Heart right ventricle (tissue), 16 donors: ENCODE measurements at regions not wholly inside any gene's neighbourhood (a gene's known extent, or its start where the extent isn't known, plus 50 kb on each side); places are given as distances from the start of the nearest gene placed in this dataset.

Source experiments
- ATAC-seq, 8 donors: fragments of 200-7000 bp; cut with Tn5 transposase; one replicate each; pipeline ENCODE4 v1.9.1; 2020; ENCODE audit warnings: mild to moderate bottlenecking in 8 of 8, moderate library complexity in 8 of 8, moderate number of reproducible peaks in 1 of 8
- DNase-seq, 2 donors: peaks; one replicate each; pipeline ENCODE4 v3.0.0-alpha.2; 2020
- H3K27ac ChIP-seq, 10 donors: fragments of 200-600 bp; sonication (generic) in 2 of 10; one replicate each; pipeline versions ENCODE4 v1.5.0 to v1.8.0; 2020 to 2022; ENCODE audit warnings: mild to moderate bottlenecking in 3 of 10
- H3K27me3 ChIP-seq, 7 donors: fragments of 200-600 bp; one replicate each; pipeline ENCODE4 v1.8.0; 2021 to 2022; ENCODE audit warnings: mild to moderate bottlenecking in 2 of 7
- H3K36me3 ChIP-seq, 9 donors: fragments of 200-600 bp; sonication (generic) in 1 of 9; one replicate each; pipeline versions ENCODE4 v1.5.0 to v1.8.0; 2020 to 2022; ENCODE audit warnings: mild to moderate bottlenecking in 2 of 9
- H3K4me1 ChIP-seq, 9 donors: fragments of 200-600 bp; sonication (generic) in 1 of 9; one replicate each; pipeline versions ENCODE4 v1.5.0 to v1.8.0; 2020 to 2022; ENCODE audit warnings: mild to moderate bottlenecking in 4 of 9
- H3K4me3 ChIP-seq, 10 donors: fragments of 200-600 bp; sonication (generic) in 2 of 10; one replicate each; pipeline versions ENCODE4 v1.5.0 to v1.8.0; 2020 to 2022; ENCODE audit warnings: mild to moderate bottlenecking in 7 of 10, moderate library complexity in 2 of 10
- H3K9me3 ChIP-seq, 11 donors: fragments of 200-600 bp in 10 of 11; sonication (generic) in 2 of 11; one replicate each; pipeline versions ENCODE4 v1.5.0 to v1.8.0; 2013 to 2022; ENCODE audit warnings: mild to moderate bottlenecking in 2 of 11, control low read depth in 1 of 11, moderate library complexity in 1 of 11
- CTCF ChIP-seq, 9 donors: fragments of 200-600 bp; sonication (generic) in 2 of 9; IDR thresholded peaks; one replicate each; pipeline versions ENCODE4 v1.5.0 to v1.8.0; 2021 to 2022; ENCODE audit warnings: antibody characterized with exemption in 9 of 9, mild to moderate bottlenecking in 5 of 9, moderate library complexity in 1 of 9
- WGBS, 2 donors: extraction: QIAGEN DNeasy Blood & Tissue Kit; methylation state at CpG; one replicate each; pipeline ENCODE4 v1.1.7; 2013; ENCODE audit warnings: inconsistent platforms in 1 of 2; 5-methylcytosine and 5-hydroxymethylcytosine counted together
- intact Hi-C, 10 donors: fragments of 100-400 bp; cut with DNase I; formaldehyde crosslinking; loops; one replicate each; pipeline versions ENCODE4 v1.11.1 to v1.14.2; 2022
- donor health status: Arrhythmogenic right ventricular cardiomyopathy.
- donor health status: ischemic (EF 13 %, LVEDD 7.1; RV severe dilation, severe dysfunction).
- donor health status: healthy with polysubstance abuse.
- donor health status: DM: no; HTN: yes; CAD: no.
- donor health status: DM: no; HTN: no; CAD: no.
- donor health status: ischemic (EF 25% LVEDD 6.9; RV normal size, moderate dysfunction).
- donor health status: ischemic (EF 25% LVEDD 5.7; RV mildly dilated, moderate dysfunction).
- donor health status: healthy.
- donor health status: DM: yes; HTN: yes; CAD: no.
- donor health status: Ischemic cardiomyopathy.
- donor health status: ischemic (EF 35%, LVEDD 5.7; RV mildly dilated, moderate dysfunction).
- donor health status: nonischemic (EF 11% LVEDD 7.7; RV severe dilation, severe dysfunction).
- donor health status: DM: yes; HTN: yes; CAD: no.
- donor health status: PGD.
- donor health status: ischemic (EF 29% LVEDD 5.4; RV normal size, mild dysfunction).
- donor health status: nonischemic (EF 23%, LVEDD 6.1; RV moderate dilation, normal function).

DNA sequence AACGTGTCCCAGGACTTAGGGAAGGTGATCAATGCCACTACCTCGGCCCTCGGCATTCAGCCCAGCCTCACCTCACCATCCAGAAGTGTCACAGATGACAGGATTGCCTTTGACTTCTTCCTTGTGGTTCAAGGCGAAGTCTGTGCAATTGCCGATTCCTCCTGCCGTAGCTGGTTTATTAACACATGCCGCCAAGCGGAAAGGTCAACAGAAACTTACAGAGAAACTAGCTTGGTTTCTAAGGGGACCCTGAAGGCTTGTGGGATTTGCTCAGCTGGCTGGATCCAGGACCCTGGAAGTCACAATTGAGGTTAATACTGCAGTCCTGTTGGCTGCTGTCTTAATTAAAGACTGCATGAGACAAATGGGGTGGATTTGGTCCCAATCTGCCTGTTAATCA, 65.6 kb downstream of the SHANK2 start:
- no peak overlapping the region for H3K27ac ChIP-seq
- no peaks in the 10 kb centered on the region for H3K4me1 ChIP-seq
- intact Hi-C loops, result no loop called here
- no peaks in the 10 kb centered on the region for H3K36me3 ChIP-seq
- TF ChIP-seq CTCF (IDR thresholded peaks at IDR 0.05), result no peak
- peaks cover 0 to 20% (median 0%) of the 10 kb centered on the region in 7 donors for H3K27me3 ChIP-seq
- WGBS, 2 donors, result 84 to 85% methylated on average over 8 of the region's 8 CpGs
- no peak for DNase-seq
- no peak for ATAC-seq
- H3K9me3 ChIP-seq, result no peaks in the 10 kb centered on the region
- no peak overlapping the region for H3K4me3 ChIP-seq

DNA sequence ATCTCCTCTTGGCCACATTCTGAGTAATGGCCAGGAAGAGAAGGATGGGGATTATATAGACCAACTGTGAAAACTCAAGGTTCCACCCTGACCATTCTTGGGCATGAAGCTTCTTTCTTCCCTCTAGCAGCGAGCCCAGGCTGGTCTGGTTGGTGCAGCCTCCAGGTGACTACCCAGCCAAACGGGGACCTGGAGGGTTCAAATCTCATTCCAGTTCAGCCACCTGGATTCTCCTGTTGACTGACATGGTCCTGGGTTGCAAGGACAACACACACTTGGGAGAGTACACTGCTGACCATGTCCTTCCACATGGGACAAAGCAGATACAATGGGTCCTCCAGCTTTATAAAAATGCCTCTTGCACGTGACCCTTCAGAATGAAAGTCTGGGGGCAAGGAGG, 67.0 kb downstream of the SHANK2 start:
- H3K27ac ChIP-seq, result no peak overlapping the region
- no peak for DNase-seq
- TF ChIP-seq CTCF (IDR thresholded peaks at IDR 0.05), result no peak
- H3K9me3 ChIP-seq, result no peaks in the 10 kb centered on the region
- intact Hi-C loops, result no loop called here
- no peak overlapping the region for H3K4me3 ChIP-seq
- H3K36me3 ChIP-seq, result no peaks in the 10 kb centered on the region
- ATAC-seq, result no peak
- peaks cover 0 to 13% (median 0%) of the 10 kb centered on the region in 7 donors for H3K27me3 ChIP-seq
- H3K4me1 ChIP-seq, result no peaks in the 10 kb centered on the region
- 63 to 84% methylated on average over 3 of the region's 3 CpGs for WGBS, 2 donors

DNA sequence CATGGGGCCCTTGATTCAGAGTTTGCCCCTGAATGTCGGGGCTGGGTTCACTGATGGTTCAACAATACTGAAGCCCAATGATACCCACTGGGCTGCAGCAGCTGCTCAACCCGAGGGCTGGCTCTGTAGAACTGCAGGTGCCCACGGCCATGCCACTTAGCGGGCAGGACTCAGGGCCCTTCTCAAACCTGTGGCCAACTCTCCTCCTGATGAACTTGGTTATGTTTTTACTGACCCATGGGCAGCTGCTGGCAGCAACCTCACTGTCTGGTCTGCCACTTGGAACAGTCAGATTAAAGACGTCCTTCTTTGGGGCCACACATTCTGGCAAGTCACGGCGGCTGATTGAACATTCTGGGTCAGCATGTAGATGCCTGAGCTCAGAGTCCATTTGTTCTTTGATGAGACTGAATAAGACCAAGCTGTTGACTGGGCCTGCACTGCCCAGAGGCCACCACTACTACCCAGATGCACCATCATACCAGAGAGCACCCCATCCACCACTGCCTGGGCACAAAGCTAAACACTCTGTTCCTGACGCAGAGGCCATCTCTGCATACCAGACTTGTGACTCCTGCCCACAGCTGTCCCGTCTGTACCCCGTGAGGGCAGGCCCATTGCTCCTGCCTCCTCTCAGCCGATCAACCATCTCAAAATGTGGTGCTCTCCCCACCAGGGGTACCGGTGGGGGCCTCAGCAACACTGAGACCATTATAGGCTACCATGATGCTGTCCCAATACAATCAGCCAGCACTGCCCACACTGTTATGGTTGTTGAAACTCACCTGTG, 67.8 kb downstream of the SHANK2 start:
- no peak overlapping the region for H3K27ac ChIP-seq
- no peak for TF ChIP-seq CTCF (IDR thresholded peaks at IDR 0.05)
- no peaks in the 10 kb centered on the region for H3K4me1 ChIP-seq
- no peak for ATAC-seq
- H3K4me3 ChIP-seq, result no peak overlapping the region
- peaks cover 0 to 13% (median 0%) of the 10 kb centered on the region in 7 donors for H3K27me3 ChIP-seq
- WGBS, 2 donors, result 86 to 89% methylated on average over 12 of the region's 12 CpGs
- no peaks in the 10 kb centered on the region for H3K36me3 ChIP-seq
- intact Hi-C loops, result no loop called here
- no peak for DNase-seq
- H3K9me3 ChIP-seq, result no peaks in the 10 kb centered on the region

GRCh38 chr11:71183878-71184277, 68.5 kb downstream of the SHANK2 start:
- TF ChIP-seq CTCF (IDR thresholded peaks at IDR 0.05), result no peak
- Histone ChIP-seq H3K4me3 (no peak overlapping the region), H3K27me3 (peaks cover 0 to 7% (median 0%) of the 10 kb centered on the region in 7 donors), H3K4me1 (no peaks in the 10 kb centered on the region), H3K27ac (no peak overlapping the region), H3K9me3 (no peaks in the 10 kb centered on the region), H3K36me3 (no peaks in the 10 kb centered on the region)
- intact Hi-C loops, result no loop called here
- 84 to 86% methylated on average over 10 of the region's 10 CpGs for WGBS, 2 donors
- no peak for DNase-seq
- no peak for ATAC-seq
